Neutrophil (primary cell): ENCODE measurements at regions not wholly inside any gene's neighbourhood (a gene's known extent, or its start where the extent isn't known, plus 50 kb on each side); places are given as distances from the start of the nearest gene placed in this dataset.

Source experiments
- H3K27ac ChIP-seq: fragments of 200-600 bp; sonication (generic); 2 replicates; pipeline ENCODE4 v1.5.1; 2016; ENCODE audit warnings: mild to moderate bottlenecking, moderate library complexity
- H3K27me3 ChIP-seq: fragments of 200-600 bp; sonication (generic); 2 replicates; pipeline ENCODE4 v1.6.0; 2016; ENCODE audit warnings: mild to moderate bottlenecking
- H3K36me3 ChIP-seq: fragments of 200-600 bp; sonication (generic); 2 replicates; pipeline ENCODE4 v1.5.1; 2017
- H3K4me1 ChIP-seq, 2 experiments: fragments of 200-600 bp in 1 of 2; sonication (generic) in 1 of 2; 1 replicate in 1 of 2; 2 replicates in 1 of 2; pipeline versions ENCODE4 v1.5.1 to v1.6.1; 2013 to 2016; ENCODE audit warnings: low read depth in 1 of 2, low read length in 1 of 2, mild to moderate bottlenecking in 1 of 2, moderate library complexity in 1 of 2; ENCODE audit not compliant: control insufficient read depth in 1 of 2, insufficient read depth in 1 of 2
- H3K4me3 ChIP-seq, 2 experiments: fragments of 200-600 bp in 1 of 2; sonication (generic) in 1 of 2; 1 replicate in 1 of 2; 2 replicates in 1 of 2; pipeline ENCODE4 v1.5.1; 2013 to 2016; ENCODE audit warnings: low read depth in 1 of 2, low read length in 1 of 2, mild to moderate bottlenecking in 1 of 2, moderate library complexity in 1 of 2
- H3K9me3 ChIP-seq: fragments of 200-600 bp; sonication (generic); 2 replicates; pipeline ENCODE4 v1.5.1; 2016
- TF ChIP-seq, protein P1 (sequence below): fragments of 200-600 bp; sonication (generic); IDR thresholded peaks from 2 replicates; pipeline ENCODE4 v1.5.1; 2016; ENCODE audit warnings: antibody characterized with exemption

DNA sequence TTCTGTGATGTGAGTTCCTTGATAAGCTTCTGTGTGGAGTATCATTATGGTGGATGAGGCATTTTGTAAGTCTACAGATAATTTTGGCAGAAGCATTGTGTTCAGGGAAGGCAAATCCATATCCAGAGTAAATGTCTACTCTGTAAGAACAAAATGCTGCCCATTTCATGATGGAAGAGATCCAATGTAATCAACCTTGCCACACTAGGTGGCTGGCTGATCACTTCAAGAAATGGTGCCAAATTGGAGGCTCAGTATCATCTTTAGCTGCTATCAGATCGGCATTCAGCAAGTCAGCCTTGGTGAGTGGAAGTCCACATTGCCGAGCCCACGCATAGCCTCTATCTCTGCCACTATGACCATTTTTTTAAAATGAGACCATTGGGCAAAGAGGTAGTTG lies 565.8 kb upstream of the USP24 start:
- Histone ChIP-seq H3K36me3 (no peaks in the 10 kb centered on the region), H3K4me3 (no peak overlapping the region), H3K9me3 (no peaks in the 10 kb centered on the region), H3K27me3 (no peaks in the 10 kb centered on the region), H3K4me1 (no peaks in the 10 kb centered on the region), H3K27ac (no peak overlapping the region)
- TF ChIP-seq, protein P1, sequence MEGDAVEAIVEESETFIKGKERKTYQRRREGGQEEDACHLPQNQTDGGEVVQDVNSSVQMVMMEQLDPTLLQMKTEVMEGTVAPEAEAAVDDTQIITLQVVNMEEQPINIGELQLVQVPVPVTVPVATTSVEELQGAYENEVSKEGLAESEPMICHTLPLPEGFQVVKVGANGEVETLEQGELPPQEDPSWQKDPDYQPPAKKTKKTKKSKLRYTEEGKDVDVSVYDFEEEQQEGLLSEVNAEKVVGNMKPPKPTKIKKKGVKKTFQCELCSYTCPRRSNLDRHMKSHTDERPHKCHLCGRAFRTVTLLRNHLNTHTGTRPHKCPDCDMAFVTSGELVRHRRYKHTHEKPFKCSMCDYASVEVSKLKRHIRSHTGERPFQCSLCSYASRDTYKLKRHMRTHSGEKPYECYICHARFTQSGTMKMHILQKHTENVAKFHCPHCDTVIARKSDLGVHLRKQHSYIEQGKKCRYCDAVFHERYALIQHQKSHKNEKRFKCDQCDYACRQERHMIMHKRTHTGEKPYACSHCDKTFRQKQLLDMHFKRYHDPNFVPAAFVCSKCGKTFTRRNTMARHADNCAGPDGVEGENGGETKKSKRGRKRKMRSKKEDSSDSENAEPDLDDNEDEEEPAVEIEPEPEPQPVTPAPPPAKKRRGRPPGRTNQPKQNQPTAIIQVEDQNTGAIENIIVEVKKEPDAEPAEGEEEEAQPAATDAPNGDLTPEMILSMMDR, result no peak

DNA sequence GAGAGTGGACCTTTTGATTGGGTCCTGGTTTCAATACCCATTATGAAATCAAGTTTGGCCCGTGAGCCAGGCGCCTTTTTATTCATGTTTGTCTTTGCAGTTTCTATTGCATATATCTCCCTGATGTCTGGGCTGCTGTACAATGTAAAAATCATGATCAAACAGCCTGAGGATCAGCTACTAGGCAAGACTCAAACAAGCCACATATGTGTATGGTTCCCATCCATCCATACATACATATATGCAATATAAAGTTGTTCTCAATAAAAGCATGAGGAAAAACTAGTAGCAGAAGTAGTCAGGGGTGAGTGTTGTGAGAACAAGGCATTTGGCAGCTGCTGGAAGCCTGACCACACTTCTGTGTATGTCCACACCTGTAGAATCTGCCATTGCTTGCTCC lies 562.4 kb upstream of the USP24 start:
- H3K27ac ChIP-seq, result no peak overlapping the region
- TF ChIP-seq, protein P1, result no peak
- no peak overlapping the region for H3K4me3 ChIP-seq
- no peaks in the 10 kb centered on the region for H3K27me3 ChIP-seq
- H3K4me1 ChIP-seq, result no peaks in the 10 kb centered on the region
- no peaks in the 10 kb centered on the region for H3K9me3 ChIP-seq
- no peaks in the 10 kb centered on the region for H3K36me3 ChIP-seq

DNA sequence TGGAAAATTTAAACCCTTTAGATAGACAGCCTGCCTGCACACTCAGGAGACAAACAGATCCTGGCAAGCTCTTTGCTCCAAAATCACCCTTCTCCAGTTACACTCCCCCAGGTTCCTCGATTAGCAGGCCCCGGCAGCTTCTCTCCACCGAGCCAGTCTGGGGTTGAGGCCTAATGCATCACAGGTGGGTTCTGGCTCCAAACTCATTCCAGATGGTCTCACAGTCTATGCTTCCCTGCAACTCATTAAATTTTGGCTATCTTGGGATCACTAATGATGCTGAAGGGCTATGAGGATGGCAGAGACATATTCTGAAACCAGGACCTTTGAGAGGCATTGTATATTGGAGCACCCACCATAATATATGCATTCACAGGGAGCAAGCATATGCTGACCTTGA lies 559.8 kb upstream of the USP24 start:
- H3K27me3 ChIP-seq, result no peaks in the 10 kb centered on the region
- no peak overlapping the region for H3K4me3 ChIP-seq
- no peak overlapping the region for H3K27ac ChIP-seq
- H3K9me3 ChIP-seq, result no peaks in the 10 kb centered on the region
- H3K36me3 ChIP-seq, result no peaks in the 10 kb centered on the region
- TF ChIP-seq, protein P1, result no peak
- H3K4me1 ChIP-seq, result no peaks in the 10 kb centered on the region

DNA sequence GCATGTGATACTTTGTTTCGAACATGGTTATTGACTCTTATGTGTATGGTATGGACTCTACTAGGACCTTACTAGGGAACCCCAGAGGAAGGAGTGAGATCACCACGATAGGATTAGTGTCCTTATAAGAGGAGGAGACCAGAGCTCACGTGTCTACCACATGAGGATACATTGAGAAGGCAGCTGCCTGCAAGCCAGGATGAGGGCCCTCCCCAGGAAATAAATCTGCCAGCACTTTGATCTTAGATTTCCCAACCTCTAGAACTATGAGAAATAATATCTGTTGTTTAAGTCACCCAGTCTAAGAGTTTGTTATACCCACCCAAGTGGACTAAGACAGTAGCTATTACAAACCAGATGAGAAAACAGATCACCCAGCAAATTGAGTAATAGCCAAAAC lies 559.3 kb upstream of the USP24 start:
- TF ChIP-seq, protein P1, result no peak
- Histone ChIP-seq H3K4me1 (no peaks in the 10 kb centered on the region), H3K9me3 (no peaks in the 10 kb centered on the region), H3K27me3 (no peaks in the 10 kb centered on the region), H3K27ac (no peak overlapping the region), H3K36me3 (no peaks in the 10 kb centered on the region), H3K4me3 (no peak overlapping the region)

DNA sequence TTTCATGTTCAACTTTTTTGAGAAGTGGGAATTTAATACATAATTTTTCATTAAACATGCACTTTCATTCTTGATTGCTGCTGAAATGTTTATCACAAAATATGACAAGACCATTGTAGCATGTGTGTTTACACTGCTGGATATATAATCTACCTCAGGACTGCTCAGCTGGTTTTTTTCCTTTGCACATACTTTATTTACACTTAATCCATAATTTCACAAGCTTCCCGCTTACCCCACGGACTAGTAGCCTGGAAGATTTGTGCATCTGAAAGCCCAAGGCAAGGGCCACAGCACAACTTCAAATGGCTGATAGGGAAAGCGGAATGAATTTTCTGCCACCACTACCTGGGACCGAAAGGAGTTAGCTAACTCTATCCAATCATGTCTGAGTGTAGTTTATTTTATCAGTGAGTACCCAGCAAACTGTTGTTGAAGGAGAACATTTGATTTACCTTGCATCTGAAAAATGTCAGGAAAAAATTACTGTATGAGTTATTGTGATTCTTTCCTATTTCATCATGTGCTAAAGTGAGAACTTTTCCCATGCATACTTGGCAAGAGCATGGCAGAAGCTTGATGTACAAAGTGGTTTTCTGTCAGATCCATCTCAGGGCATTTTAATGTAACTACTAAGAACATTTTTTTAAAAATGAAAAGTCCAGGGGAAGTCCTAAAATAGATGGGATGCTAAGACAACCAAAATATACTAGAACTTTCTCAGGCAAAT lies 558.2 kb upstream of the USP24 start:
- H3K27ac ChIP-seq, result no peak overlapping the region
- TF ChIP-seq, protein P1, result no peak

More for the DNA sequence above, 558.2 kb upstream of the USP24 start:
- H3K27me3 ChIP-seq, result no peaks in the 10 kb centered on the region
- no peaks in the 10 kb centered on the region for H3K36me3 ChIP-seq
- no peaks in the 10 kb centered on the region for H3K4me1 ChIP-seq
- H3K4me3 ChIP-seq, result no peak overlapping the region
- no peaks in the 10 kb centered on the region for H3K9me3 ChIP-seq
